ENCODE measurements at regions not wholly inside any gene's neighbourhood (a gene's known extent, or its start where the extent isn't known, plus 50 kb on each side); places are given as distances from the start of the nearest gene placed in this dataset.

GRCh38 chr5:106873568-106873967 is 797.2 kb downstream of the EFNA5 start:
- no peaks in the 10 kb centered on the region for H3K9me1 ChIP-seq (ENCODE audit: insufficient read depth, low read length)
- H4K8ac ChIP-seq (ENCODE audit: low read depth in 2 of 2, low read length in 2 of 2), result no peak overlapping the region
- H3K4me2 ChIP-seq (ENCODE audit: low read depth, low read length), result no peak overlapping the region
- H3K14ac ChIP-seq (replicated peaks; ENCODE audit: low read depth, low read length), result no peak overlapping the region
- CTCF ChIA-PET, result interaction anchor here (0.5 to 1.0 kb wide), 2 partner anchors 569 to 604 kb away, joined by 3 read pairs; no protein-coding TSS in a partner anchor
- no peak overlapping the region for H2AK5ac ChIP-seq (ENCODE audit: low read depth, low read length)
- TF ChIP-seq POLR2A (IDR thresholded peaks at IDR 0.05; ENCODE audit: low read depth, low read length), result no peak
- TF ChIP-seq BHLHE40 (IDR thresholded peaks at IDR 0.05; ENCODE audit: low read depth, low read length), result no peak
- TF ChIP-seq ELK1 (IDR thresholded peaks at IDR 0.05; ENCODE audit: borderline replicate concordance, low read depth, low read length), result no peak
- TF ChIP-seq SMC3 (IDR thresholded peaks at IDR 0.05; ENCODE audit: low read depth, low read length), result no peak
- TF ChIP-seq MAZ (IDR thresholded peaks at IDR 0.05; ENCODE audit: borderline replicate concordance, low read depth, low read length), result no peak
- TF ChIP-seq RCOR1 (IDR thresholded peaks at IDR 0.05; ENCODE audit: insufficient replicate concordance, low read length), result no peak
- H2BK20ac ChIP-seq (ENCODE audit: low read depth, low read length), result no peak overlapping the region
- POLR2A ChIA-PET (ENCODE audit: unreplicated experiment), result no interaction called here
- H3K18ac ChIP-seq (ENCODE audit: low read depth, low read length), result no peak overlapping the region
- H2BK5ac ChIP-seq (ENCODE audit: low read depth, low read length, poor library complexity, severe bottlenecking), result no peak overlapping the region
- ATAC-seq (ENCODE audit: low read depth) (no peak), DNase-seq (no peak)
- intact Hi-C loops (cut with micrococcal nuclease) (no loop called here), in situ Hi-C loops (cut with MboI; ENCODE audit: low sequenced_read_pairs) (no loop called here), dilution Hi-C loops (cut with HindIII; ENCODE audit: low sequenced_read_pairs, unreplicated experiment) (no loop called here)
- H3K9ac ChIP-seq (ENCODE audit: low read depth, low read length), result no peak overlapping the region
- H3K4me1 ChIP-seq (ENCODE audit: control insufficient read depth, insufficient read depth, low read length), result no peaks in the 10 kb centered on the region
- H2AK9ac ChIP-seq (replicated peaks; ENCODE audit: low read depth, low read length, poor library complexity), result no peak overlapping the region
- H3K4ac ChIP-seq (ENCODE audit: low read depth, low read length), result no peak overlapping the region
- H2BK120ac ChIP-seq (ENCODE audit: low read depth, low read length), result no peak overlapping the region
- no peak overlapping the region for H2BK15ac ChIP-seq (ENCODE audit: low read depth, low read length)
- no peaks in the 10 kb centered on the region for H3K27me3 ChIP-seq (ENCODE audit: control insufficient read depth, insufficient read depth, low read length)
- WGBS, 2 experiments (ENCODE audit: extremely low coverage in 2 of 2, insufficient read length in 1 of 2), result 60% methylated on average over 1 of the region's 12 CpGs; no CpG with 5 or more reads in 1 of the 2 experiments
- no peaks in the 10 kb centered on the region for H3K79me1 ChIP-seq (ENCODE audit: low read depth in 1 of 2, low read length in 2 of 2)
- no peak overlapping the region for H3K23ac ChIP-seq (ENCODE audit: low read depth, low read length)
- H2AFZ ChIP-seq (replicated peaks; ENCODE audit: low read length, poor library complexity), result no peak overlapping the region
- H3K4me3 ChIP-seq (ENCODE audit: insufficient read depth, low read depth, low read length), result no peak overlapping the region
- H3K36me3 ChIP-seq (ENCODE audit: control insufficient read depth, insufficient read depth, low read length), result no peaks in the 10 kb centered on the region
- H3K27ac ChIP-seq (ENCODE audit: insufficient read depth, low read length), result no peak overlapping the region
- H4K91ac ChIP-seq (ENCODE audit: insufficient read depth, low read depth, low read length), result no peak overlapping the region
- BruUV-seq (replicated peaks), result no TSS peak
- H3K9me3 ChIP-seq (ENCODE audit: control insufficient read depth, insufficient read depth, low read length), result no peaks in the 10 kb centered on the region
- H3K56ac ChIP-seq (ENCODE audit: extremely low read depth, insufficient read depth, low read length), result no peak overlapping the region
- no peak overlapping the region for H4K5ac ChIP-seq (ENCODE audit: low read depth, low read length)
- H4K20me1 ChIP-seq (ENCODE audit: insufficient read depth, low read length), result no peaks in the 10 kb centered on the region

Data from IMR-90 (cell line).